A673 (cell line): ENCODE measurements at regions not wholly inside any gene's neighbourhood (a gene's known extent, or its start where the extent isn't known, plus 50 kb on each side); places are given as distances from the start of the nearest gene placed in this dataset.

ENCODE experiments used
- BruUV-seq: library from RNA; stranded (reverse); fragments of 400-500 nt; replicated peaks from 2 replicates; lab custom pipeline; 2021; lab: Mats Ljungman, UMichigan
- CTCF ChIA-PET: fragments of 300-600 bp; sonication (Branson Sonifier 250); formaldehyde crosslinking; loops from one replicate; lab custom pipeline; 2022; ENCODE audit warnings: antibody characterized with exemption; lab: Charles Lee
- POLR2A ChIA-PET: fragments of 300-600 bp; sonication (Branson Sonifier 250); formaldehyde crosslinking; loops from one replicate; lab custom pipeline; 2022; ENCODE audit warnings: antibody characterized with exemption; ENCODE audit not compliant: low non-redundant PET; lab: Charles Lee
- DNase-seq: peaks from one replicate; pipeline ENCODE4 v3.0.0-alpha.2; 2015; ENCODE audit warnings: low spot score
- H3K27ac ChIP-seq: fragments of 200-600 bp; sonication (generic); 2 replicates; pipeline ENCODE4 v1.5.1; 2016; ENCODE audit warnings: mixed run types, low read depth, mild to moderate bottlenecking, mixed read lengths, antibody characterized with exemption, low read length; ENCODE audit not compliant: poor library complexity, severe bottlenecking
- H3K27me3 ChIP-seq: fragments of 200-600 bp; sonication (generic); replicated peaks from 2 replicates; pipeline ENCODE4 v1.6.1; 2017; ENCODE audit warnings: mixed run types, low read depth, mild to moderate bottlenecking, mixed read lengths, antibody characterized with exemption, low read length; ENCODE audit not compliant: insufficient read depth, poor library complexity
- H3K36me3 ChIP-seq: fragments of 200-600 bp; sonication (generic); 2 replicates; pipeline ENCODE4 v1.6.1; 2016; ENCODE audit warnings: mixed run types, mild to moderate bottlenecking, mixed read lengths, antibody characterized with exemption, low read length; ENCODE audit not compliant: insufficient read depth, poor library complexity, severe bottlenecking
- H3K4me1 ChIP-seq: fragments of 200-600 bp; sonication (generic); 2 replicates; pipeline ENCODE4 v1.6.1; 2017; ENCODE audit warnings: mixed run types, mild to moderate bottlenecking, mixed read lengths, antibody characterized with exemption, low read length; ENCODE audit not compliant: insufficient read depth, poor library complexity, severe bottlenecking
- H3K4me3 ChIP-seq: fragments of 200-600 bp; sonication (generic); 2 replicates; pipeline ENCODE4 v1.5.1; 2016; ENCODE audit warnings: low read depth, mixed run types, mild to moderate bottlenecking, mixed read lengths, low read length; ENCODE audit not compliant: poor library complexity, severe bottlenecking
- H3K9me3 ChIP-seq: fragments of 200-600 bp; sonication (generic); 2 replicates; pipeline ENCODE4 v1.6.1; 2016; ENCODE audit warnings: mixed run types, low read depth, mild to moderate bottlenecking, mixed read lengths, antibody characterized with exemption, low read length; ENCODE audit not compliant: poor library complexity, severe bottlenecking
- CTCF ChIP-seq: fragments of 300-800, 200-600 bp; sonication (generic); conservative IDR thresholded peaks from 2 replicates; pipeline ENCODE4 v1.5.1; 2017; ENCODE audit warnings: low read depth, mild to moderate bottlenecking, antibody characterized with exemption, low read length, moderate library complexity, mixed read lengths
- EZH2 ChIP-seq: fragments of 200-600 bp; sonication (generic); IDR thresholded peaks from 2 replicates; pipeline ENCODE4 v1.6.1; 2017; ENCODE audit warnings: borderline replicate concordance, low read depth, mild to moderate bottlenecking, mixed read lengths, antibody characterized with exemption, low read length; ENCODE audit not compliant: poor library complexity, severe bottlenecking
- intact Hi-C: fragments of 100-400 bp; cut with micrococcal nuclease; formaldehyde crosslinking; loops from one replicate; pipeline ENCODE4 v1.10.0; 2022; ENCODE audit not compliant: unreplicated experiment

GRCh38 chr17:56034197-56034635 is 119.1 kb upstream of the ANKFN1 start:
- TF ChIP-seq CTCF (no peak), EZH2 (no peak)
- POLR2A ChIA-PET = no interaction called here
- CTCF ChIA-PET = no interaction called here
- peaks cover 45% of the 10 kb centered on the region for H3K27me3 ChIP-seq
- H3K4me1 ChIP-seq = no peaks in the 10 kb centered on the region
- no TSS peak for BruUV-seq
- intact Hi-C loops = no loop called here
- H3K27ac ChIP-seq = no peak overlapping the region
- H3K4me3 ChIP-seq = no peak overlapping the region
- DNase-seq = no peak
- no peaks in the 10 kb centered on the region for H3K36me3 ChIP-seq
- no peaks in the 10 kb centered on the region for H3K9me3 ChIP-seq

GRCh38 chr17:56038131-56038530 is 115.1 kb upstream of the ANKFN1 start:
- H3K4me1 ChIP-seq = no peaks in the 10 kb centered on the region
- H3K27me3 ChIP-seq = peaks cover 20% of the 10 kb centered on the region
- no peak overlapping the region for H3K27ac ChIP-seq
- no peak for TF ChIP-seq CTCF
- TF ChIP-seq EZH2 = no peak
- CTCF ChIA-PET = no interaction called here
- intact Hi-C loops = no loop called here
- no TSS peak for BruUV-seq
- H3K4me3 ChIP-seq = no peak overlapping the region
- no peak for DNase-seq
- no peaks in the 10 kb centered on the region for H3K9me3 ChIP-seq
- no peaks in the 10 kb centered on the region for H3K36me3 ChIP-seq
- POLR2A ChIA-PET = no interaction called here

GRCh38 chr17:56045872-56046271 is 107.4 kb upstream of the ANKFN1 start:
- Histone ChIP-seq H3K9me3 (no peaks in the 10 kb centered on the region), H3K36me3 (no peaks in the 10 kb centered on the region), H3K27ac (no peak overlapping the region), H3K27me3 (peaks cover 9% of the 10 kb centered on the region), H3K4me1 (no peaks in the 10 kb centered on the region), H3K4me3 (no peak overlapping the region)
- TF ChIP-seq CTCF = no peak
- TF ChIP-seq EZH2 = no peak
- POLR2A ChIA-PET = no interaction called here
- intact Hi-C loops = no loop called here
- DNase-seq = no peak
- BruUV-seq = no TSS peak
- CTCF ChIA-PET = no interaction called here
